Astrocyte of the spinal cord (primary cell): ENCODE measurements at regions not wholly inside any gene's neighbourhood (a gene's known extent, or its start where the extent isn't known, plus 50 kb on each side); places are given as distances from the start of the nearest gene placed in this dataset.

ENCODE experiments used
- DNase-seq: peaks from one replicate; pipeline ENCODE4 v3.0.0; 2011; ENCODE audit warnings: low read depth, low spot score
- H3K4me3 ChIP-seq: 2 replicates; pipeline ENCODE4 v1.5.1; 2011; ENCODE audit warnings: low read depth, mild to moderate bottlenecking, low read length, moderate library complexity
- CTCF ChIP-seq: IDR thresholded peaks from 2 replicates; pipeline ENCODE4 v1.5.1; 2012; ENCODE audit warnings: low read depth, mild to moderate bottlenecking, low read length, inconsistent platforms
- in situ Hi-C: cut with HindIII; loops from 2 replicates; pipeline ENCODE4 v1.10.0; 2017; ENCODE audit warnings: low sequenced_read_pairs

DNA sequence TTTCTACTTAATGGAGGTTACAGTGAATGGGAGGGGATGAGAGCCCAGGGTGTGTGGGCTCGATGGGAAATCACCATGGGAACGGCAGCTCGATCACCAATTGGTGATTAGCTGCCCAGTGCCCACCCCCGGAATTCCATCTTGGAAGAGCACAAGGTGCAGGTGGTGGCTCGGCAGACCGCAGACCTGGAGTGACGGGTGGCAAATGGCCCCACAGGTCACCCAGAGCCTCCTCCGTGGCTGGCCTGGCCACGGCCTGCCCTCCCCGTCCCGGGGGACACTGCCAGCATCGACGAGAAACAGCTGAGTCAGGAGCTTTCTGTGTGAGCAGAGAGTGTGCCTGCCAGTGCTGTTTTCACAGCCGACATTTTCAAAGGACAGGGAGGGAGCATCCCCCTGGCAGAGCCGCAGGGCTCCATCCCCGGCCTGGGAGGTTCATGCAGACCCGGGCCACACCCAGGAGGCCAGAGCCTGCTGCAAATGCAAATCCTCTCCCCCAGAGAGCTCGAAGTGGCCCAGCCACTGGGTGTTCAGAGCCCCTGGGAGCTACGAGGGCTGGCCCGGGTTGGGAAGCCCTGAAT, 176.4 kb upstream of the MYT1L start:
- no peak for TF ChIP-seq CTCF
- DNase-seq, result no peak
- in situ Hi-C loops, result no loop called here
- H3K4me3 ChIP-seq, result no peak overlapping the region

DNA sequence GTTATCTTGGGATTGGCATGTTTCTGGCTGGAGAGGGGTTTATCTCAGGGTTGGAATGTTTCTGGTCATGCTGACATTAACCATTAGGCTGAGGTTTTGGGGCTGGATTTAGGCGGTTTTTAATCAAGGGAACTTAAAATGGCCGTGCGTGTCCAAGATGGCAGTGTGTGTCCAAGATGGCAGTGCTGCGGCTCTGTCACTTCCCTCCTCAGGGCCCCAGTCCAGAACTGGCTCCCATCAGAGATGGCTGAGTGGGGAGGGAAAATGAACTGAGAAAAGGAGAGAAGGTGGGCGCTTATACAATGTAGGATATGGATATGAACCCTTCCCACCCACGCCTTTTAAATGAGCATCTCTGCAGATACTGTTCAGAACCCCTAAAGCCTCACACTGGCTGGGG, 175.5 kb upstream of the MYT1L start:
- in situ Hi-C loops, result no loop called here
- no peak for DNase-seq
- TF ChIP-seq CTCF, result no peak
- no peak overlapping the region for H3K4me3 ChIP-seq

- no peak for TF ChIP-seq CTCF
- in situ Hi-C loops, result no loop called here
These were observed 174.5 kb upstream of the MYT1L start for GRCh38 chr2:2505604-2506003.

DNA sequence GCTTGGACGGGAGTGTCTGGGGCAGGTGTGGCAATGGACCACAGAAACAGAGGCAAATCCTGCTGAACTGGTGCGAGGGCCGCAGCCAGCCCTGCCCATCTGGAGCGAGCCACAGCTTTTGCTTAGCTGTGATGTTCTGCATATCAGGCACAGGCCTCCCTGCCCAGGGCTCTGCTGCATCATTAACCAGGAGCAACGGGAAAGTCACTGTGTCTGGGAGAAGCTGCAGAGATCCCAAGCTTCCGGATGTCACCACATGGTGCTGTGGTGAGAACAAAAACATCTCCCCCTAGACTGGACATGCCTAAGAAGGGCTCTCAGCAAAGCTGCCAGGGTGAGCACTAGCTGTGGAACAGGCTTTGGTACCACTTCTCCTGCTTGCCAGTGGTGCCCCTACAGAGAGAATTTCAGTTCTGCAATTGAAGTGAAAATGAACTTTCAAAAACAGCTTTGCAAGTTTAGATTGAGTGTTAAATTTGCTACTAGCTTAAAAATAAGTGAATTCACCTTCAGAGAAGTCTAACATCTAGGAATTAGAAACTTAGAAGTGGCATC, 172.9 kb upstream of the MYT1L start:
- in situ Hi-C loops, result no loop called here
- no peak for TF ChIP-seq CTCF
- H3K4me3 ChIP-seq, result no peak overlapping the region
- no peak for DNase-seq

More at GRCh38 chr2:2505604-2506003, 174.5 kb upstream of the MYT1L start:
- no peak for DNase-seq
- H3K4me3 ChIP-seq, result no peak overlapping the region

DNA sequence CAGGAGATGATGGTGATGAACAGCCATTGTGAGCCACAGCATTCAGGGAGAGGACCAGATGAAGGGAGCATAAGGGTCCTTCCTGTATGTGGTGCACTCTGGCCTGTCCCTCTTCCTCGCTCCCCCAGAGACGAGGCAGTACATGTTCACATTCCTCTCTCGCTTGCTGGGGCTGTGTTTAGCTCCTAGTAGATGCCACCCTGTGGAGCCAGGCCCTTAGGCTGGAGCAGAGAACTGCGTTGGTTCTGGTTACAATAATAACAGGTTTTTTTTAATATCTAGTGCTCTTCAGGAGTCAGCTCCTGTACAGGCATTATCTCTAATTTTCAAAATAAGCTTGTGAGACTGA, 171.1 kb upstream of the MYT1L start:
- TF ChIP-seq CTCF, result no peak
- DNase-seq, result no peak
- H3K4me3 ChIP-seq, result no peak overlapping the region
- in situ Hi-C loops, result no loop called here

DNA sequence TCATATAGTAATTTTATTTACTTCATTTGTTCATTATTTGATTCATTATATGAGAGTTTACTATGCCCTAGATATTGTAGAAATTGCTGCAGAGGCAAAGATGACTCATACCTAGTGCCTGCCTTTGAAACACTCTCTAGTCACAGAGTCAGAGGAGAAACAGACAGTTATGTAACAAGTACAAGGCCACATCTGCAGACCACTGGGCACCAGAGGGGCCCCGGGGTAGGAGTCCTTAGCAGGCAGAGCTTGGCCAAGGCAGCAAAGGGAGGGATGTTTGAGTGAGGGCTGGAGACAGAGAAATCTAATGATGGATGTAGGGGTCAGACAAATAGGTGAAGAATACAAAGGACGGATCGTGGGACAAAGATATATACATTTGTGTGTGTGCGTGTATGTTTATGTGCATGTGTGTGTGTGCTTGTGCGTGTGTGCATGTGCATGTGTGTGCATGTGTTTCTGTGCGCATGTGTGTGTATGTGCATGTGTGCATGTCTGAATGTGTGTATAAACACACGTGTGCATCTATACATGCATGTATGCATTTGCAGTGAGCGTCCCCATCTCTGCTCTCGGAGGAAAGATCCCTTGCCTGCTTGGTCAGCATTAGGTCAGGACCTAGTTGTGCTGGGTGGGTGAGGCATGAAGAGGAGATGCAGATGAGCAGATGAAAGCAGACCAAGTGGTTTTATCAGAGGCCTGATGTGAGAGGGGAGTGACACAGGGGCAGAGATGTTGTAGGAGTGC, 170.6 kb upstream of the MYT1L start:
- TF ChIP-seq CTCF, result no peak
- no peak overlapping the region for H3K4me3 ChIP-seq
- no peak for DNase-seq
- in situ Hi-C loops, result no loop called here
